Activated naive CD4-positive, alpha-beta T cell treated with anti-CD3 and anti-CD28 coated beads, Interleukin-2, amount 50 U/mL, for 24 hours (primary cell): ENCODE measurements at regions not wholly inside any gene's neighbourhood (a gene's known extent, or its start where the extent isn't known, plus 50 kb on each side); places are given as distances from the start of the nearest gene placed in this dataset.

Experiments used
- H3K27ac Mint-ChIP-seq: one replicate; pipeline ENCODE4 v1.8.0; 2021; ENCODE audit warnings: mild to moderate bottlenecking, mixed read lengths
- H3K27me3 Mint-ChIP-seq: one replicate; pipeline ENCODE4 v1.8.0; 2021; ENCODE audit warnings: mixed read lengths
- H3K36me3 Mint-ChIP-seq: one replicate; pipeline ENCODE4 v1.8.0; 2021; ENCODE audit warnings: mixed read lengths
- H3K4me1 Mint-ChIP-seq: one replicate; pipeline ENCODE4 v1.8.0; 2021; ENCODE audit warnings: mixed read lengths
- H3K4me3 Mint-ChIP-seq: one replicate; pipeline ENCODE4 v1.8.0; 2021; ENCODE audit warnings: mild to moderate bottlenecking, mixed read lengths
- H3K9me3 Mint-ChIP-seq: one replicate; pipeline ENCODE4 v1.8.0; 2021; ENCODE audit warnings: mixed read lengths

GRCh38 chr21:31479222-31479621 is 135.2 kb upstream of the TIAM1 start:
- H3K4me3 Mint-ChIP-seq, result no peak overlapping the region
- no peak overlapping the region for H3K27ac Mint-ChIP-seq
- H3K36me3 Mint-ChIP-seq, result no peaks in the 10 kb centered on the region
- no peaks in the 10 kb centered on the region for H3K9me3 Mint-ChIP-seq
- H3K27me3 Mint-ChIP-seq, result no peaks in the 10 kb centered on the region
- H3K4me1 Mint-ChIP-seq, result no peaks in the 10 kb centered on the region

DNA sequence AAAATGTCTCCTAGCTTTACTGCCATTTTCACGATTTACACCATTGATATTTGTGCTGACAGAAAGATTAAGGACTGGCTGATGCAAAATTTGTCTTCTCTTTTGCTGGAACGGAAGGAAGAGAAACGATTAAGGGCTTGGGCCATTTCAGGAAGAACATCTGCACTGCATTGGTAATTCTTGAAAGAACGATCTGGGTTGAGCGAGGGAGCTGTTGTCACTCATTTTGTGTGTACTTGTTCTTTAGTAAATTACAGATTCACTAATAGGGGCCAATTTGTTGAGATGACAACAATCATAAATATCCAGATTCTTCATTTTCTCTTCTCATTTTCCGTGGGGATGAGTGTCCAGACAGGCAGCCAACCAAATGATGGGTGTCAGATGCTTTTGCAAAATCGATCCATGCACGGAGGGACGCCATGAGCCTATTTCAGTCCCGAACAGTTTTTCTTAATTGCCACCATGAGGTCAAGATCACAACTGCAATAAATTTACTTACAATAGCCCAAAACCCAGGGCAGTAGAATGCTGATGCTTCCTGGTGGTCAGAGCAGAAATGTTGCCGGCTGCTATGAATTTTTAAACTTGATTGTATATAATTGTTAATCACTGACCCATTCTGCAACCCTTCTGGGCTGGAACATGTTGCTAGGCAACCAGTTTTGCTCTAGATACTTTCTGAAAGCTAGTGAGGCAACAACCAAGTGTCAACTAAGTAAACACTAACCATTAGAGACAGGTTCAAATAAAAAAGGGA is 132.4 kb upstream of the TIAM1 start:
- H3K9me3 Mint-ChIP-seq, result no peaks in the 10 kb centered on the region
- no peak overlapping the region for H3K27ac Mint-ChIP-seq
- H3K36me3 Mint-ChIP-seq, result peaks cover 2% of the 10 kb centered on the region
- no peaks in the 10 kb centered on the region for H3K4me1 Mint-ChIP-seq
- no peak overlapping the region for H3K4me3 Mint-ChIP-seq
- no peaks in the 10 kb centered on the region for H3K27me3 Mint-ChIP-seq

DNA sequence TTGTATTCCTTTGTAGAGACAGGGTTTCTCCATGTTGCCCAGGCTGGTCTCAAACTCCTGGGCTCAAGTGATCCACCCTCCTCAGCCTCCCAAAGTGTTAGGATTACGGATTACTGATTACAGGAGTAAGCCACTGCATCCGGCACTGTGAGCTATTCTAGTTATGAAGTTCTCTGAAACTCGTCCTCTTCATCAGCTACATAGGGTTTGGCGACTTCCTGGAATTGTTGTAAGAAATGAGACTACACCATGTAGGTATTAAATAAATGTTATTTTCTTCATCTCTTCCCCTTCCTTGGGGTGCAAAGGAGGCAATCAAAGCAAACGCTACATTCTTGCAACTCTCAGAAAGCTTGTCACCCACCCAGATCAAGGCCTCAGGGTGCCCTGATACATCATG is 131.2 kb upstream of the TIAM1 start:
- Mint-ChIP-seq H3K4me3 (no peak overlapping the region), H3K27me3 (no peaks in the 10 kb centered on the region), H3K27ac (no peak overlapping the region), H3K9me3 (no peaks in the 10 kb centered on the region), H3K36me3 (peaks cover 2% of the 10 kb centered on the region), H3K4me1 (no peaks in the 10 kb centered on the region)

- H3K36me3 Mint-ChIP-seq, result peaks cover 2% of the 10 kb centered on the region
- no peak overlapping the region for H3K27ac Mint-ChIP-seq
- H3K4me3 Mint-ChIP-seq, result no peak overlapping the region
- no peaks in the 10 kb centered on the region for H3K9me3 Mint-ChIP-seq
- H3K4me1 Mint-ChIP-seq, result no peaks in the 10 kb centered on the region
- no peaks in the 10 kb centered on the region for H3K27me3 Mint-ChIP-seq
These were observed 129.8 kb upstream of the TIAM1 start for GRCh38 chr21:31473685-31474345.

DNA sequence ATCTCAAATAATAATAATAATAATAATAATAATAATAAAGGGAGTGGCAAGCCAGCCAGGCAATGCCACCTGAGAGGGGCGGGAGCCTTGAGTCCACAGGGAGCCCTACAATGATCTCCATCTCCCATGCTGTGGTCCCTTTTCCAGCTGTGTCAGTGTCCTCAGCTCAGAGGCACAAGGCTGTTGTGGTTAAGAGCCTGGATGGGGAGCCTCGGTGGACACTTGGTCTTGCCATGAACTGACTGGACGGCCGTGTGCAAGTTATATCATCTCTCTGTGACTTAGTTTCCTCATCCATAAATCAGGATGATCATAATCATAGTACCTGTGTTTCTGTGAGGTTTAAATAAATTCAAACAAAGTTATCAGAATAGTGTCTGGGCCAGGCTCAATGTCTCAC is 127.8 kb upstream of the TIAM1 start:
- Mint-ChIP-seq H3K4me1 (no peaks in the 10 kb centered on the region), H3K27ac (no peak overlapping the region)

DNA sequence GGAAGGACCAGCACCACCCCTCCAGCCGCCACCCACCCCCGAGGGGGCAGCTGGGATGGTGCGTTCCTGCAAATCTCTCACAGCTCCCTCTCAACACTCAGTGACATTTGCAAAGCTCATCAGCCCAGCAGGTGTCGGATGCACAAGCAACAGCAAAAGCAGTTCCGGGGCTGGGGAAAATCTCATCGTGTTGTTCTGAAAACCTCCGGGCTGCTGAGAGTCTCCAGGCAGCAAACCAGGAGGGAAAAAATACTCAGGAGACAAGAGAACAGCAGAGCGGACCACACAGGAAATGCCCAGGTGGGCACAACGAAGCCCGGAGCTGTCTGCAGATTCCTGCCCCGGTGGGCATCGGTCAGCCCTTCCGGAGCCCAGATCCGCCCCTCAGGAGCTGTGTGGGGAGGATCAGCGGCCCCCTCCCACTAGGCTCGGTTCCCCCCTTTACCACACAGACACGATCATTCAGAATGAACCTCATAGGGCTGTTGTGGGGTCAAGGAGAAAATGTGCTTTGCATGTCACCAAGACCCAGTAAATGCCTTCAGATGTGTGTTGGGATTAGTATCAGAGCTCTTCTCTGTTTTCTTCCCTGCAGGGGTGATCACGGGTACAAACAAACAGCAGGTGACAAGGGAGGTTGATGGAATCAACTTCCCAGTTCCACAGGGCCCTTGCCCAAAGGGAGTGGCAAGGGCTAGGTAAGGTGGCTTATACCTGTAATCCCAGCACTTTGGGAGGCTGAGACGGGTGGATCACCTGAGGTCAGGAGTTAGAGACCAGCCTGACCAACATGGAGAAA is 127.0 kb upstream of the TIAM1 start:
- no peaks in the 10 kb centered on the region for H3K4me1 Mint-ChIP-seq
- no peaks in the 10 kb centered on the region for H3K9me3 Mint-ChIP-seq
- no peaks in the 10 kb centered on the region for H3K27me3 Mint-ChIP-seq
- no peak overlapping the region for H3K27ac Mint-ChIP-seq
- peaks cover 2% of the 10 kb centered on the region for H3K36me3 Mint-ChIP-seq
- no peak overlapping the region for H3K4me3 Mint-ChIP-seq

More for the DNA sequence above, 127.8 kb upstream of the TIAM1 start:
- H3K9me3 Mint-ChIP-seq, result no peaks in the 10 kb centered on the region
- peaks cover 2% of the 10 kb centered on the region for H3K36me3 Mint-ChIP-seq
- H3K27me3 Mint-ChIP-seq, result no peaks in the 10 kb centered on the region
- no peak overlapping the region for H3K4me3 Mint-ChIP-seq

DNA sequence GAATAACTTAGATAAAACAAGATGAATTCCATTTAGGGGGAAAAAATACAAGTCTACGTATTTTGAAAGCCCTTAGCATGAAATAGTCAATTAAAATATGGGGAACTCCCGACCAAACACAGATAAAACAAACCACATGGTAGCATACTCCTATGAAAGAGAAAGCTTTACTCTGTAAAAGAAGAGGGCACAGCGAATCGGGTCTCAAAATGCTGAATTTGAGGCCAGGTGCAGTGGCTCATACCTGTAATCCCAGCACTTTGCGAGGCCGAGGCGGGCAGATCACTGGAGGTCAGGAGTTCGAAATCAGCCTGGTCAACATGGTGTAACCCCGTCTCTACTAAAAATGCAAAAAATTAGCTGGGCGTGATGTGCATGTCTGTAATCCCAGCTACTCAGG is 116.9 kb upstream of the TIAM1 start:
- H3K27ac Mint-ChIP-seq, result peak overlapping the region; percentile 59

GRCh38 chr21:31459457-31459856 is 115.4 kb upstream of the TIAM1 start:
- Mint-ChIP-seq H3K27ac (no peak overlapping the region), H3K9me3 (no peaks in the 10 kb centered on the region), H3K4me3 (no peak overlapping the region)

More for the DNA sequence above, 116.9 kb upstream of the TIAM1 start:
- Mint-ChIP-seq H3K36me3 (peaks cover 1% of the 10 kb centered on the region), H3K27me3 (no peaks in the 10 kb centered on the region), H3K9me3 (no peaks in the 10 kb centered on the region), H3K4me1 (peaks cover 10% of the 10 kb centered on the region), H3K4me3 (peak overlapping the region; percentile 58)

GRCh38 chr21:31457675-31458074 is 113.6 kb upstream of the TIAM1 start:
- peaks cover 10% of the 10 kb centered on the region for H3K4me1 Mint-ChIP-seq
- no peak overlapping the region for H3K27ac Mint-ChIP-seq
- peaks cover 7% of the 10 kb centered on the region for H3K9me3 Mint-ChIP-seq
- H3K27me3 Mint-ChIP-seq, result no peaks in the 10 kb centered on the region
- H3K36me3 Mint-ChIP-seq, result no peaks in the 10 kb centered on the region
- no peak overlapping the region for H3K4me3 Mint-ChIP-seq

More at GRCh38 chr21:31459457-31459856, 115.4 kb upstream of the TIAM1 start:
- no peaks in the 10 kb centered on the region for H3K27me3 Mint-ChIP-seq
- peaks cover 1% of the 10 kb centered on the region for H3K36me3 Mint-ChIP-seq
- H3K4me1 Mint-ChIP-seq, result peaks cover 10% of the 10 kb centered on the region

- Mint-ChIP-seq H3K9me3 (peaks cover 9% of the 10 kb centered on the region), H3K4me1 (peaks cover 10% of the 10 kb centered on the region), H3K4me3 (no peak overlapping the region), H3K27ac (no peak overlapping the region), H3K27me3 (no peaks in the 10 kb centered on the region), H3K36me3 (no peaks in the 10 kb centered on the region)
These were observed 112.1 kb upstream of the TIAM1 start for GRCh38 chr21:31456201-31456600.

DNA sequence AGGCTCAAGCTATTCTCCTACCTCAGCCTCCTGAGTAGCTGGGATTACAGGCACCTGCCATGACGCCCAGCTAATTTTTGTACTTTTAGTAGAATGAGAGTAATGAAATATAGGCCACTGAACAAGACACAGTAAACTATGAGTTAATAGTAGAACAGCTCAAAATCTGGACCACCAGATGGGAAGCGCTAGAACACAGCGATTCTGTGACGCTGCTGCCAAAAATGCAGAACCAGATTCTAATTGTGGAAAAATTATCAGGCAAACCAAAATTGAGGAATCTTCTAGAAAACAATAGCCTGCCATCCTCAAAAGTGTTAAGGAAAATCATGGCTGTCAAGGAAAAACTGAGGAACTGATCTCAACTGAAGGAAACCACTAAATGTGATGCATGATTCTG is 111.4 kb upstream of the TIAM1 start:
- no peaks in the 10 kb centered on the region for H3K36me3 Mint-ChIP-seq
- peaks cover 9% of the 10 kb centered on the region for H3K9me3 Mint-ChIP-seq
- H3K27me3 Mint-ChIP-seq, result no peaks in the 10 kb centered on the region
- H3K4me1 Mint-ChIP-seq, result peaks cover 3% of the 10 kb centered on the region
- no peak overlapping the region for H3K27ac Mint-ChIP-seq
- H3K4me3 Mint-ChIP-seq, result no peak overlapping the region

- Mint-ChIP-seq H3K27me3 (no peaks in the 10 kb centered on the region), H3K36me3 (no peaks in the 10 kb centered on the region), H3K4me3 (no peak overlapping the region), H3K4me1 (peaks cover 21% of the 10 kb centered on the region), H3K27ac (no peak overlapping the region), H3K9me3 (peaks cover 9% of the 10 kb centered on the region)
These were observed 106.9 kb upstream of the TIAM1 start for GRCh38 chr21:31450980-31451379.

- H3K4me3 Mint-ChIP-seq, result no peak overlapping the region
- no peaks in the 10 kb centered on the region for H3K27me3 Mint-ChIP-seq
- no peak overlapping the region for H3K27ac Mint-ChIP-seq
- peaks cover 29% of the 10 kb centered on the region for H3K4me1 Mint-ChIP-seq
- H3K36me3 Mint-ChIP-seq, result no peaks in the 10 kb centered on the region
- peaks cover 9% of the 10 kb centered on the region for H3K9me3 Mint-ChIP-seq
These were observed 106.0 kb upstream of the TIAM1 start for GRCh38 chr21:31449921-31450535.

GRCh38 chr21:31448496-31448895 is 104.4 kb upstream of the TIAM1 start:
- Mint-ChIP-seq H3K9me3 (peaks cover 5% of the 10 kb centered on the region), H3K4me3 (no peak overlapping the region), H3K4me1 (peaks cover 44% of the 10 kb centered on the region), H3K27ac (no peak overlapping the region), H3K27me3 (no peaks in the 10 kb centered on the region), H3K36me3 (no peaks in the 10 kb centered on the region)

DNA sequence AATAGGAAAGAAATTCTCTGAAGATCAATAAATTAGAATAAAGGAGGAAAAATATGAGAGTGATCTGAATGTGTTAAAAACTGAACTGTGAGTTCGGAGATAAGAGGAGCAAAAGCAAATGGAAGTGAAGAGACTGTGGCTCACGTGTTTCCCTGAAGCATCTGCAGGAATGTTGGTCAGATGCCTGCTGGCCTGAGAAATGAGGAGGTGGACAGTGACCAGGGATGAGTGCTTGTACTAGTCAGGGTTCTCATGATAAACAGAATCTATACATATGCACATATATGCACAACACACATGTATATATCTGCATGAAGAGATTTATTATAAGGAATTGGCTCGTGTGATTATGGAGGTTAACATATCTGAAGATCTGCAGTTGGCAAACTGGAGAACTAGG is 103.4 kb upstream of the TIAM1 start:
- Mint-ChIP-seq H3K4me3 (no peak overlapping the region), H3K9me3 (peaks cover under 1% of the 10 kb centered on the region), H3K4me1 (peaks cover 46% of the 10 kb centered on the region), H3K27me3 (no peaks in the 10 kb centered on the region), H3K36me3 (no peaks in the 10 kb centered on the region), H3K27ac (peak overlapping the region; percentile 14)
